ENCODE measurements at regions not wholly inside any gene's neighbourhood (a gene's known extent, or its start where the extent isn't known, plus 50 kb on each side); places are given as distances from the start of the nearest gene placed in this dataset.

DNA sequence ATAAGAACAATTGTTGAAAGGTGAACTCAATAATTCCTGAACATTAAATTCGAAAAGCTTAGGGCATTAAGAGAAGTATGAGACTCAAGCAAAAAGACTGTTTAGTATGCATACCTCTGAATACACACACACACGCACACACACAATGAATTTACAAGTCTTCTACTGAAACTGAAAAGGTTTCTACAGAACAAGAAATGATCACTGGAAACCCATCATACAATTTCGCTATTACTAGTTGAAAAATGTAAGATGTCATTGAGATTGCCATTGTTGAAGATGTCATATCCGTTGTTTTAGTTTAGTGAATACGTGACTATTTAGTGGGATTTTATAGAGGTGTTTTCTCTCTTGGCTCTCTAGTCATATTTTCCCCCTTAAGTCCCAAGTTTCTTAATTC is 106.8 kb downstream of the FOXB1 start:
- TF ChIP-seq, protein P1, sequence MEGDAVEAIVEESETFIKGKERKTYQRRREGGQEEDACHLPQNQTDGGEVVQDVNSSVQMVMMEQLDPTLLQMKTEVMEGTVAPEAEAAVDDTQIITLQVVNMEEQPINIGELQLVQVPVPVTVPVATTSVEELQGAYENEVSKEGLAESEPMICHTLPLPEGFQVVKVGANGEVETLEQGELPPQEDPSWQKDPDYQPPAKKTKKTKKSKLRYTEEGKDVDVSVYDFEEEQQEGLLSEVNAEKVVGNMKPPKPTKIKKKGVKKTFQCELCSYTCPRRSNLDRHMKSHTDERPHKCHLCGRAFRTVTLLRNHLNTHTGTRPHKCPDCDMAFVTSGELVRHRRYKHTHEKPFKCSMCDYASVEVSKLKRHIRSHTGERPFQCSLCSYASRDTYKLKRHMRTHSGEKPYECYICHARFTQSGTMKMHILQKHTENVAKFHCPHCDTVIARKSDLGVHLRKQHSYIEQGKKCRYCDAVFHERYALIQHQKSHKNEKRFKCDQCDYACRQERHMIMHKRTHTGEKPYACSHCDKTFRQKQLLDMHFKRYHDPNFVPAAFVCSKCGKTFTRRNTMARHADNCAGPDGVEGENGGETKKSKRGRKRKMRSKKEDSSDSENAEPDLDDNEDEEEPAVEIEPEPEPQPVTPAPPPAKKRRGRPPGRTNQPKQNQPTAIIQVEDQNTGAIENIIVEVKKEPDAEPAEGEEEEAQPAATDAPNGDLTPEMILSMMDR (IDR thresholded peaks at IDR 0.05 in 2 of 3, conservative IDR thresholded peaks at IDR 0.05 in 1 of 3; ENCODE audit: control insufficient read depth in 2 of 3, extremely low read depth in 1 of 3, insufficient read depth in 1 of 3, low read depth in 3 of 3, low read length in 3 of 3) = no peak
- TF ChIP-seq POLR2AphosphoS5 (IDR thresholded peaks at IDR 0.05; ENCODE audit: low read length) (no peak), JUNB (IDR thresholded peaks at IDR 0.05) (no peak), SIN3A (IDR thresholded peaks at IDR 0.05; ENCODE audit: low read depth, low read length) (no peak), GABPA (IDR thresholded peaks at IDR 0.05; ENCODE audit: low read depth) (no peak), POLR2A (IDR thresholded peaks at IDR 0.05; ENCODE audit: low read depth, low read length) (no peak), DPF2 (IDR thresholded peaks at IDR 0.05) (no peak), RB1 (IDR thresholded peaks at IDR 0.05; ENCODE audit: borderline replicate concordance) (no peak), PAX8 (IDR thresholded peaks at IDR 0.05) (no peak), RAD21 (IDR thresholded peaks at IDR 0.05; ENCODE audit: insufficient read depth, low read depth, low read length) (no peak)
- TF ChIP-seq, protein P2, sequence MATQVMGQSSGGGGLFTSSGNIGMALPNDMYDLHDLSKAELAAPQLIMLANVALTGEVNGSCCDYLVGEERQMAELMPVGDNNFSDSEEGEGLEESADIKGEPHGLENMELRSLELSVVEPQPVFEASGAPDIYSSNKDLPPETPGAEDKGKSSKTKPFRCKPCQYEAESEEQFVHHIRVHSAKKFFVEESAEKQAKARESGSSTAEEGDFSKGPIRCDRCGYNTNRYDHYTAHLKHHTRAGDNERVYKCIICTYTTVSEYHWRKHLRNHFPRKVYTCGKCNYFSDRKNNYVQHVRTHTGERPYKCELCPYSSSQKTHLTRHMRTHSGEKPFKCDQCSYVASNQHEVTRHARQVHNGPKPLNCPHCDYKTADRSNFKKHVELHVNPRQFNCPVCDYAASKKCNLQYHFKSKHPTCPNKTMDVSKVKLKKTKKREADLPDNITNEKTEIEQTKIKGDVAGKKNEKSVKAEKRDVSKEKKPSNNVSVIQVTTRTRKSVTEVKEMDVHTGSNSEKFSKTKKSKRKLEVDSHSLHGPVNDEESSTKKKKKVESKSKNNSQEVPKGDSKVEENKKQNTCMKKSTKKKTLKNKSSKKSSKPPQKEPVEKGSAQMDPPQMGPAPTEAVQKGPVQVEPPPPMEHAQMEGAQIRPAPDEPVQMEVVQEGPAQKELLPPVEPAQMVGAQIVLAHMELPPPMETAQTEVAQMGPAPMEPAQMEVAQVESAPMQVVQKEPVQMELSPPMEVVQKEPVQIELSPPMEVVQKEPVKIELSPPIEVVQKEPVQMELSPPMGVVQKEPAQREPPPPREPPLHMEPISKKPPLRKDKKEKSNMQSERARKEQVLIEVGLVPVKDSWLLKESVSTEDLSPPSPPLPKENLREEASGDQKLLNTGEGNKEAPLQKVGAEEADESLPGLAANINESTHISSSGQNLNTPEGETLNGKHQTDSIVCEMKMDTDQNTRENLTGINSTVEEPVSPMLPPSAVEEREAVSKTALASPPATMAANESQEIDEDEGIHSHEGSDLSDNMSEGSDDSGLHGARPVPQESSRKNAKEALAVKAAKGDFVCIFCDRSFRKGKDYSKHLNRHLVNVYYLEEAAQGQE (IDR thresholded peaks at IDR 0.05; ENCODE audit: low read depth, low read length) = no peak
- TF ChIP-seq, protein P3, sequence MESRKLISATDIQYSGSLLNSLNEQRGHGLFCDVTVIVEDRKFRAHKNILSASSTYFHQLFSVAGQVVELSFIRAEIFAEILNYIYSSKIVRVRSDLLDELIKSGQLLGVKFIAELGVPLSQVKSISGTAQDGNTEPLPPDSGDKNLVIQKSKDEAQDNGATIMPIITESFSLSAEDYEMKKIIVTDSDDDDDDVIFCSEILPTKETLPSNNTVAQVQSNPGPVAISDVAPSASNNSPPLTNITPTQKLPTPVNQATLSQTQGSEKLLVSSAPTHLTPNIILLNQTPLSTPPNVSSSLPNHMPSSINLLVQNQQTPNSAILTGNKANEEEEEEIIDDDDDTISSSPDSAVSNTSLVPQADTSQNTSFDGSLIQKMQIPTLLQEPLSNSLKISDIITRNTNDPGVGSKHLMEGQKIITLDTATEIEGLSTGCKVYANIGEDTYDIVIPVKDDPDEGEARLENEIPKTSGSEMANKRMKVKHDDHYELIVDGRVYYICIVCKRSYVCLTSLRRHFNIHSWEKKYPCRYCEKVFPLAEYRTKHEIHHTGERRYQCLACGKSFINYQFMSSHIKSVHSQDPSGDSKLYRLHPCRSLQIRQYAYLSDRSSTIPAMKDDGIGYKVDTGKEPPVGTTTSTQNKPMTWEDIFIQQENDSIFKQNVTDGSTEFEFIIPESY (IDR thresholded peaks at IDR 0.05) = no peak
- TF ChIP-seq, protein P4, sequence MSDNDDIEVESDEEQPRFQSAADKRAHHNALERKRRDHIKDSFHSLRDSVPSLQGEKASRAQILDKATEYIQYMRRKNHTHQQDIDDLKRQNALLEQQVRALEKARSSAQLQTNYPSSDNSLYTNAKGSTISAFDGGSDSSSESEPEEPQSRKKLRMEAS (IDR thresholded peaks at IDR 0.05; ENCODE audit: low read depth, low read length) = no peak

Measured in GM12878 (cell line).